ENCODE measurements at regions not wholly inside any gene's neighbourhood (a gene's known extent, or its start where the extent isn't known, plus 50 kb on each side); places are given as distances from the start of the nearest gene placed in this dataset.

GRCh38 chr6:49072885-49073620, 390.0 kb downstream of the MMUT start:
- 84% methylated on average over 4 of the region's 4 CpGs for WGBS
- Histone ChIP-seq H3K36me3 (ENCODE audit: control insufficient read depth in 4 of 4, insufficient read depth in 3 of 4, low read depth in 1 of 4, low read length in 3 of 4) (no peaks in the 10 kb centered on the region), H3K4me3 (ENCODE audit: low read depth in 1 of 3, low read length in 3 of 3) (no peak overlapping the region), H3K9me3 (ENCODE audit: control insufficient read depth in 4 of 4, low read length in 3 of 4) (no peaks in the 10 kb centered on the region), H3K27me3 (ENCODE audit: control insufficient read depth in 4 of 4, insufficient read depth in 4 of 4, low read length in 3 of 4) (no peaks in the 10 kb centered on the region), H3K9ac (ENCODE audit: low read depth in 1 of 2, low read length in 2 of 2) (no peak overlapping the region), H3K4me1 (ENCODE audit: control insufficient read depth in 4 of 4, insufficient read depth in 4 of 4, low read length in 3 of 4) (no peaks in the 10 kb centered on the region), H3K27ac (ENCODE audit: low read depth in 1 of 2, low read length in 2 of 2) (no peak overlapping the region)
- DNase-seq (ENCODE audit: low spot score), result no peak
- TF ChIP-seq TAF1 (conservative IDR thresholded peaks at IDR 0.05), result no peak
- no peak for TF ChIP-seq NR2F2 (IDR thresholded peaks at IDR 0.05)

DNA sequence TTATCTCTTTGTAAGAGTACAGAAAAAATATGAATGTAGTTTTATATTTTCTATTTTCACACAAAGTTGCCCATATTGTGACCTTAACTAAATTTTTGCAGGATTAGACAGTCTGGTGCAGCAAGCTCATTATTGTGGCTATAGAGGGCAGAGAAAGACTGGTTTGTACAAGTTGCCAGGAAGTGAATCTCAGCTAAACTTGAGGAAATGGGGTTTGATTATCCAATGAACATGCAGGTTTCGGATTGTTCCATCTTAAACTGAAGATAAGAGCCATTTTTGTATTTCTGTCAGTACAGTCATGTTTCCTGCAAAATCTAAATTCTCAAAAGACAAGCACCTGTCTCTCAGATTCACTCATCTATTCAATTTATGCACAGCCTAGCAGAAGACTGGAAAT, 390.9 kb downstream of the MMUT start:
- TF ChIP-seq, protein P1, sequence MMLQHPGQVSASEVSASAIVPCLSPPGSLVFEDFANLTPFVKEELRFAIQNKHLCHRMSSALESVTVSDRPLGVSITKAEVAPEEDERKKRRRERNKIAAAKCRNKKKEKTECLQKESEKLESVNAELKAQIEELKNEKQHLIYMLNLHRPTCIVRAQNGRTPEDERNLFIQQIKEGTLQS (IDR thresholded peaks at IDR 0.05), result no peak
- TF ChIP-seq MAX (IDR thresholded peaks at IDR 0.05), result no peak
- no peak for TF ChIP-seq GABPA (IDR thresholded peaks at IDR 0.05 in 1 of 2, conservative IDR thresholded peaks at IDR 0.05 in 1 of 2)
- TF ChIP-seq, protein P2, sequence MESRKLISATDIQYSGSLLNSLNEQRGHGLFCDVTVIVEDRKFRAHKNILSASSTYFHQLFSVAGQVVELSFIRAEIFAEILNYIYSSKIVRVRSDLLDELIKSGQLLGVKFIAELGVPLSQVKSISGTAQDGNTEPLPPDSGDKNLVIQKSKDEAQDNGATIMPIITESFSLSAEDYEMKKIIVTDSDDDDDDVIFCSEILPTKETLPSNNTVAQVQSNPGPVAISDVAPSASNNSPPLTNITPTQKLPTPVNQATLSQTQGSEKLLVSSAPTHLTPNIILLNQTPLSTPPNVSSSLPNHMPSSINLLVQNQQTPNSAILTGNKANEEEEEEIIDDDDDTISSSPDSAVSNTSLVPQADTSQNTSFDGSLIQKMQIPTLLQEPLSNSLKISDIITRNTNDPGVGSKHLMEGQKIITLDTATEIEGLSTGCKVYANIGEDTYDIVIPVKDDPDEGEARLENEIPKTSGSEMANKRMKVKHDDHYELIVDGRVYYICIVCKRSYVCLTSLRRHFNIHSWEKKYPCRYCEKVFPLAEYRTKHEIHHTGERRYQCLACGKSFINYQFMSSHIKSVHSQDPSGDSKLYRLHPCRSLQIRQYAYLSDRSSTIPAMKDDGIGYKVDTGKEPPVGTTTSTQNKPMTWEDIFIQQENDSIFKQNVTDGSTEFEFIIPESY (IDR thresholded peaks at IDR 0.05), result no peak
- no peak for TF ChIP-seq CTCF (IDR thresholded peaks at IDR 0.05; ENCODE audit: low read depth, low read length, missing input control)
- TF ChIP-seq SP1 (IDR thresholded peaks at IDR 0.05), result no peak
- no peak for TF ChIP-seq TAF1 (conservative IDR thresholded peaks at IDR 0.05)
- Histone ChIP-seq H3K9me3 (ENCODE audit: control insufficient read depth in 4 of 4, low read length in 3 of 4) (no peaks in the 10 kb centered on the region), H3K27ac (ENCODE audit: low read depth in 1 of 2, low read length in 2 of 2) (no peak overlapping the region), H3K9ac (ENCODE audit: low read depth in 1 of 2, low read length in 2 of 2) (no peak overlapping the region), H3K4me3 (ENCODE audit: low read depth in 1 of 3, low read length in 3 of 3) (no peak overlapping the region), H3K27me3 (ENCODE audit: control insufficient read depth in 4 of 4, insufficient read depth in 4 of 4, low read length in 3 of 4) (no peaks in the 10 kb centered on the region), H3K36me3 (ENCODE audit: control insufficient read depth in 4 of 4, insufficient read depth in 3 of 4, low read depth in 1 of 4, low read length in 3 of 4) (no peaks in the 10 kb centered on the region), H3K4me1 (ENCODE audit: control insufficient read depth in 4 of 4, insufficient read depth in 4 of 4, low read length in 3 of 4) (no peaks in the 10 kb centered on the region)
- no peak for DNase-seq (ENCODE audit: low spot score)
- 69% methylated on average over 1 of the region's 1 CpG for WGBS

GRCh38 chr6:49070411-49070810, 392.6 kb downstream of the MMUT start:
- H3K4me3 ChIP-seq (ENCODE audit: low read depth in 1 of 3, low read length in 3 of 3), result no peak overlapping the region
- H3K27me3 ChIP-seq (ENCODE audit: control insufficient read depth in 4 of 4, insufficient read depth in 4 of 4, low read length in 3 of 4), result no peaks in the 10 kb centered on the region
- H3K27ac ChIP-seq (ENCODE audit: low read depth in 1 of 2, low read length in 2 of 2), result no peak overlapping the region
- no peaks in the 10 kb centered on the region for H3K36me3 ChIP-seq (ENCODE audit: control insufficient read depth in 4 of 4, insufficient read depth in 3 of 4, low read depth in 1 of 4, low read length in 3 of 4)
- H3K9ac ChIP-seq (ENCODE audit: low read depth in 1 of 2, low read length in 2 of 2), result no peak overlapping the region
- no peak for DNase-seq (ENCODE audit: low spot score)
- no peaks in the 10 kb centered on the region for H3K4me1 ChIP-seq (ENCODE audit: control insufficient read depth in 4 of 4, insufficient read depth in 4 of 4, low read length in 3 of 4)
- 73% methylated on average over 2 of the region's 2 CpGs for WGBS
- H3K9me3 ChIP-seq (ENCODE audit: control insufficient read depth in 4 of 4, low read length in 3 of 4), result no peaks in the 10 kb centered on the region
- TF ChIP-seq TAF1 (conservative IDR thresholded peaks at IDR 0.05), result no peak
- no peak for TF ChIP-seq RAD21 (IDR thresholded peaks at IDR 0.05)
- no peak for TF ChIP-seq JUND (IDR thresholded peaks at IDR 0.05)
- TF ChIP-seq, protein P3, sequence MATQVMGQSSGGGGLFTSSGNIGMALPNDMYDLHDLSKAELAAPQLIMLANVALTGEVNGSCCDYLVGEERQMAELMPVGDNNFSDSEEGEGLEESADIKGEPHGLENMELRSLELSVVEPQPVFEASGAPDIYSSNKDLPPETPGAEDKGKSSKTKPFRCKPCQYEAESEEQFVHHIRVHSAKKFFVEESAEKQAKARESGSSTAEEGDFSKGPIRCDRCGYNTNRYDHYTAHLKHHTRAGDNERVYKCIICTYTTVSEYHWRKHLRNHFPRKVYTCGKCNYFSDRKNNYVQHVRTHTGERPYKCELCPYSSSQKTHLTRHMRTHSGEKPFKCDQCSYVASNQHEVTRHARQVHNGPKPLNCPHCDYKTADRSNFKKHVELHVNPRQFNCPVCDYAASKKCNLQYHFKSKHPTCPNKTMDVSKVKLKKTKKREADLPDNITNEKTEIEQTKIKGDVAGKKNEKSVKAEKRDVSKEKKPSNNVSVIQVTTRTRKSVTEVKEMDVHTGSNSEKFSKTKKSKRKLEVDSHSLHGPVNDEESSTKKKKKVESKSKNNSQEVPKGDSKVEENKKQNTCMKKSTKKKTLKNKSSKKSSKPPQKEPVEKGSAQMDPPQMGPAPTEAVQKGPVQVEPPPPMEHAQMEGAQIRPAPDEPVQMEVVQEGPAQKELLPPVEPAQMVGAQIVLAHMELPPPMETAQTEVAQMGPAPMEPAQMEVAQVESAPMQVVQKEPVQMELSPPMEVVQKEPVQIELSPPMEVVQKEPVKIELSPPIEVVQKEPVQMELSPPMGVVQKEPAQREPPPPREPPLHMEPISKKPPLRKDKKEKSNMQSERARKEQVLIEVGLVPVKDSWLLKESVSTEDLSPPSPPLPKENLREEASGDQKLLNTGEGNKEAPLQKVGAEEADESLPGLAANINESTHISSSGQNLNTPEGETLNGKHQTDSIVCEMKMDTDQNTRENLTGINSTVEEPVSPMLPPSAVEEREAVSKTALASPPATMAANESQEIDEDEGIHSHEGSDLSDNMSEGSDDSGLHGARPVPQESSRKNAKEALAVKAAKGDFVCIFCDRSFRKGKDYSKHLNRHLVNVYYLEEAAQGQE (IDR thresholded peaks at IDR 0.05), result no peak
- no peak for TF ChIP-seq RXRA (IDR thresholded peaks at IDR 0.05)
- TF ChIP-seq, protein P1 (IDR thresholded peaks at IDR 0.05), result no peak
- TF ChIP-seq HNF4A (conservative IDR thresholded peaks at IDR 0.05), result no peak
- no peak for TF ChIP-seq YY1 (IDR thresholded peaks at IDR 0.05)
- TF ChIP-seq FOXA2 (IDR thresholded peaks at IDR 0.05), result no peak
- no peak for TF ChIP-seq EGR1 (IDR thresholded peaks at IDR 0.05; ENCODE audit: low read depth in 2 of 2)
- TF ChIP-seq NR2F2 (IDR thresholded peaks at IDR 0.05), result no peak
- TF ChIP-seq MAX (IDR thresholded peaks at IDR 0.05), result no peak

Measured in liver (tissue), 8 donors.